ENCODE measurements at regions not wholly inside any gene's neighbourhood (a gene's known extent, or its start where the extent isn't known, plus 50 kb on each side); places are given as distances from the start of the nearest gene placed in this dataset.
"Not testable (repeated sequence)": the region's sequence is repeated elsewhere in the genome, so short reads cannot be mapped to it uniquely, and the experiment has no call there.

DNA sequence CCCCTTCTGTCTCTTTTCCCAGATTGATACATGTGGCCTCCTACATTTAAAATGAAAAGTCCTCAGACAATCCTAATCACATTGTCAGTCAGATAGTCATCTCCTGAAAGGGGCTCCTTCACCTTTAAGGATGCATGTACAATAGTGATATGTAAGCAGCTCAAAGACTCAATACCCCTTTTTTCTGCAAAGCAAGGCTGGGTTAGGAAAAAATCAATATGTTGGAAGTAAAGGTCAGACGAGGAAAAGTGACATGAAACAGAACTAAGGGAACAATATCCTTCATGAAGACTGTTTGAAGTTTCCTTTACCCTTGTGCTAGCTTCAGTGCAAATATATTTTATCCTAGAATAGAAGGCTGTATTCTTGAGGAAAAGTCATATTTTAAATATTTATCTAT lies 539.3 kb downstream of the NR2F2 start:
- H3K36me3 ChIP-seq = no peaks in the 10 kb centered on the region
- no peak for ATAC-seq
- no peak for TF ChIP-seq CTCF (IDR thresholded peaks at IDR 0.05)
- H3K4me3 ChIP-seq = no peak overlapping the region
- no peak for FAIRE-seq
- H3K27me3 ChIP-seq = peaks cover 0 to 2% (median 0%) of the 10 kb centered on the region in 4 donors
- 8 to 13% methylated on average over 1 of the region's 1 CpG for WGBS, 2 donors
- no peaks in the 10 kb centered on the region for H3K4me1 ChIP-seq
- intact Hi-C loops (cut with DNase I) = no loop called here
- H3K27ac ChIP-seq = no peak overlapping the region
- H3K9me3 ChIP-seq = no peaks in the 10 kb centered on the region
- DNase-seq = no peak

GRCh38 chr15:96870580-96870979 lies 540.1 kb downstream of the NR2F2 start:
- Histone ChIP-seq H3K4me3 (no peak overlapping the region), H3K27me3 (no peaks in the 10 kb centered on the region), H3K36me3 (no peaks in the 10 kb centered on the region), H3K27ac (no peak overlapping the region), H3K9me3 (no peaks in the 10 kb centered on the region), H3K4me1 (no peaks in the 10 kb centered on the region)
- no peak for FAIRE-seq
- ATAC-seq = no peak
- no peak for DNase-seq
- no peak for TF ChIP-seq CTCF (IDR thresholded peaks at IDR 0.05)
- 68 to 74% methylated on average over 8 of the region's 8 CpGs for WGBS, 2 donors
- intact Hi-C loops (cut with DNase I) = no loop called here

GRCh38 chr15:96877442-96877841 lies 546.9 kb downstream of the NR2F2 start:
- H3K4me1 ChIP-seq; intact Hi-C loops (cut with DNase I); H3K36me3 ChIP-seq; H3K9me3 ChIP-seq; ATAC-seq; DNase-seq; FAIRE-seq; H3K4me3 ChIP-seq; H3K27ac ChIP-seq; H3K27me3 ChIP-seq: not testable (repeated sequence)
- 87% methylated on average over 6 of the region's 6 CpGs for WGBS, 2 donors

- H3K4me3 ChIP-seq = no peak overlapping the region
- H3K27me3 ChIP-seq = no peaks in the 10 kb centered on the region
- no peak overlapping the region for H3K27ac ChIP-seq
- H3K9me3 ChIP-seq = no peaks in the 10 kb centered on the region
- ATAC-seq (no peak), DNase-seq (no peak), FAIRE-seq (no peak)
- intact Hi-C loops (cut with DNase I) = no loop called here
- TF ChIP-seq CTCF (IDR thresholded peaks at IDR 0.05) = no peak
- H3K36me3 ChIP-seq = no peaks in the 10 kb centered on the region
- WGBS, 2 donors = 92 to 100% methylated on average over 2 of the region's 2 CpGs
- no peaks in the 10 kb centered on the region for H3K4me1 ChIP-seq
Observed at GRCh38 chr15:96878129-96878528, 547.6 kb downstream of the NR2F2 start.

DNA sequence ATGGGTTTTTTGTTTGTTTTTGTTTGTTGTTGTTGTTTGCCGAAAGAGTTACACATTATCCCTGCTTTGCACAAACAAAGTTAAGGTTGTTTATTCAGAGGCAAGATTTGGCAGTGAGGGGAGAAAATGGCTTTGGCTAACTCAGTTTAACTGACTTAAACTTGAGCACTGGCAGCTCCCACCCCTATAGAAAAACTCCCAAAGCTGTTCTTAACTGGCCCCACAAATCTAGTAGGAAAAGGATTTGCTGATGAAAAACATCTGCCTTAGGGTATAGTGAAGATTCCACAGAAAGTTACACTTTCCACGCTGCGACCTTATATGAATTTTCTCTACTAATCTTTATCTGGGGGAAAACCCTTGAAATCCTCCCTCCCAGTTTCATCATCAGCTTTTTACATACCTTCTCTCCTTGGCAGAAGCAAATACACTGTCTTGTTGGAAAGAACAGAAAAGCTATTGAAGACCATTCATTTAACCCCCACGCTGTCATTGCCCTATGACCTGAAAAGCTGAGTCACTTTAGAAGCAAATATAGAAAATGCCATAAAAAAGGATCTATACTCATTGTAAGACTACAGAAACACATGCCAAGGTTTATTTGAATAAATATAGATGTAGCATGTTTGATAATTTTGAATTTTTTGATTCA lies 551.7 kb downstream of the NR2F2 start:
- no peak for TF ChIP-seq CTCF (IDR thresholded peaks at IDR 0.05)
- Histone ChIP-seq H3K9me3 (no peaks in the 10 kb centered on the region), H3K27me3 (peaks cover 0 to 12% (median 0%) of the 10 kb centered on the region in 4 donors), H3K4me3 (no peak overlapping the region), H3K4me1 (no peaks in the 10 kb centered on the region), H3K36me3 (no peaks in the 10 kb centered on the region), H3K27ac (no peak overlapping the region)
- intact Hi-C loops (cut with DNase I) = no loop called here
- DNase-seq (no peak), ATAC-seq (no peak), FAIRE-seq (no peak)
- WGBS, 2 donors = 73 to 82% methylated on average over 4 of the region's 4 CpGs
